Osteoblast (primary cell): ENCODE measurements at regions not wholly inside any gene's neighbourhood (a gene's known extent, or its start where the extent isn't known, plus 50 kb on each side); places are given as distances from the start of the nearest gene placed in this dataset.

ENCODE experiments used
- DNase-seq: peaks from one replicate; pipeline ENCODE4 v3.0.0; 2011; ENCODE audit warnings: low spot score, mixed read lengths; ENCODE audit not compliant: insufficient read length; ENCODE audit errors: missing footprints
- H2AFZ ChIP-seq: 2 replicates; pipeline ENCODE4 v1.6.0; 2011; ENCODE audit warnings: mild to moderate bottlenecking, low read length
- H3K27ac ChIP-seq: 2 replicates; pipeline ENCODE4 v1.5.1; 2011; ENCODE audit warnings: mild to moderate bottlenecking, low read depth, low read length, moderate library complexity
- H3K27me3 ChIP-seq: 2 replicates; pipeline ENCODE4 v1.6.0; 2012; ENCODE audit warnings: mild to moderate bottlenecking, control low read depth, inconsistent platforms, low read length, moderate library complexity; ENCODE audit not compliant: insufficient read depth
- H3K36me3 ChIP-seq: 2 replicates; pipeline ENCODE4 v1.5.1; 2011; ENCODE audit warnings: mild to moderate bottlenecking, low read length, control low read depth, moderate library complexity; ENCODE audit not compliant: insufficient read depth
- H3K4me1 ChIP-seq: 2 replicates; pipeline ENCODE4 v1.5.1; 2011; ENCODE audit warnings: mild to moderate bottlenecking, low read length, control low read depth, moderate library complexity; ENCODE audit not compliant: insufficient read depth
- H3K4me2 ChIP-seq: 2 replicates; pipeline ENCODE4 v1.6.0; 2011; ENCODE audit warnings: mild to moderate bottlenecking, low read length; ENCODE audit not compliant: insufficient read depth
- H3K4me3 ChIP-seq: fragments of 200-600 bp; sonication (generic); 3 replicates; pipeline ENCODE4 v1.5.1; 2012; ENCODE audit warnings: mild to moderate bottlenecking, low read length, inconsistent platforms; ENCODE audit not compliant: insufficient read depth
- H3K79me2 ChIP-seq: 2 replicates; pipeline ENCODE4 v1.6.0; 2012; ENCODE audit warnings: mild to moderate bottlenecking, low read length, control low read depth, inconsistent platforms; ENCODE audit not compliant: insufficient read depth
- H3K9me3 ChIP-seq: 2 replicates; pipeline ENCODE4 v1.5.1; 2011; ENCODE audit warnings: low read depth, low read length, control low read depth
- H4K20me1 ChIP-seq: 2 replicates; pipeline ENCODE4 v1.6.0; 2012; ENCODE audit warnings: mild to moderate bottlenecking, low read length, control low read depth; ENCODE audit not compliant: insufficient read depth
- TF ChIP-seq, protein P1 (sequence below): IDR thresholded peaks from 2 replicates; pipeline ENCODE4 v1.5.1; 2011; ENCODE audit warnings: mild to moderate bottlenecking, low read depth, low read length, moderate library complexity; ENCODE audit errors: extremely low read depth

DNA sequence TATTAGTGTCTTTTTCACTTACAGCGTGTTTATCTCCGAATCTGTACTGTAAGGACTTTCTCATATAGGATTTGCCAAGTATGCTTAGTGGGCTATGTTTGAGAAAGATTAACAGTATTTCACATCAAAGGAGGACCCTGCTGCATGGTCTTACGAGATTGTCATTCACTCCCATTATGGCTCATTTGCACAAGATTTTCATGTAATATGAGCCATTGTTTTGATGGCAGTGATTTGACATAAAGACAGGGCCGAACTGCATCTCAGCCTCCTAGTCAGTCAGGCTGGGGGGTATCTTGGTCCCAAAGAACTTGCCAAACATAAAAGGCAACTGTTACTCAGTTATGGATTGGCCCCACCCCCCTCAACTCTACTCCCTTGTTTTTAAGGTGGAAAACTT lies 205.9 kb downstream of the ZIC1 start:
- no peaks in the 10 kb centered on the region for H3K36me3 ChIP-seq
- no peak overlapping the region for H3K4me3 ChIP-seq
- H3K27ac ChIP-seq = no peak overlapping the region
- no peaks in the 10 kb centered on the region for H3K79me2 ChIP-seq
- H3K4me2 ChIP-seq = no peak overlapping the region
- H3K4me1 ChIP-seq = peaks cover 3% of the 10 kb centered on the region
- TF ChIP-seq, protein P1, sequence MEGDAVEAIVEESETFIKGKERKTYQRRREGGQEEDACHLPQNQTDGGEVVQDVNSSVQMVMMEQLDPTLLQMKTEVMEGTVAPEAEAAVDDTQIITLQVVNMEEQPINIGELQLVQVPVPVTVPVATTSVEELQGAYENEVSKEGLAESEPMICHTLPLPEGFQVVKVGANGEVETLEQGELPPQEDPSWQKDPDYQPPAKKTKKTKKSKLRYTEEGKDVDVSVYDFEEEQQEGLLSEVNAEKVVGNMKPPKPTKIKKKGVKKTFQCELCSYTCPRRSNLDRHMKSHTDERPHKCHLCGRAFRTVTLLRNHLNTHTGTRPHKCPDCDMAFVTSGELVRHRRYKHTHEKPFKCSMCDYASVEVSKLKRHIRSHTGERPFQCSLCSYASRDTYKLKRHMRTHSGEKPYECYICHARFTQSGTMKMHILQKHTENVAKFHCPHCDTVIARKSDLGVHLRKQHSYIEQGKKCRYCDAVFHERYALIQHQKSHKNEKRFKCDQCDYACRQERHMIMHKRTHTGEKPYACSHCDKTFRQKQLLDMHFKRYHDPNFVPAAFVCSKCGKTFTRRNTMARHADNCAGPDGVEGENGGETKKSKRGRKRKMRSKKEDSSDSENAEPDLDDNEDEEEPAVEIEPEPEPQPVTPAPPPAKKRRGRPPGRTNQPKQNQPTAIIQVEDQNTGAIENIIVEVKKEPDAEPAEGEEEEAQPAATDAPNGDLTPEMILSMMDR = no peak
- H3K27me3 ChIP-seq = no peaks in the 10 kb centered on the region
- H4K20me1 ChIP-seq = no peaks in the 10 kb centered on the region
- DNase-seq = no peak
- no peak overlapping the region for H2AFZ ChIP-seq
- no peaks in the 10 kb centered on the region for H3K9me3 ChIP-seq

DNA sequence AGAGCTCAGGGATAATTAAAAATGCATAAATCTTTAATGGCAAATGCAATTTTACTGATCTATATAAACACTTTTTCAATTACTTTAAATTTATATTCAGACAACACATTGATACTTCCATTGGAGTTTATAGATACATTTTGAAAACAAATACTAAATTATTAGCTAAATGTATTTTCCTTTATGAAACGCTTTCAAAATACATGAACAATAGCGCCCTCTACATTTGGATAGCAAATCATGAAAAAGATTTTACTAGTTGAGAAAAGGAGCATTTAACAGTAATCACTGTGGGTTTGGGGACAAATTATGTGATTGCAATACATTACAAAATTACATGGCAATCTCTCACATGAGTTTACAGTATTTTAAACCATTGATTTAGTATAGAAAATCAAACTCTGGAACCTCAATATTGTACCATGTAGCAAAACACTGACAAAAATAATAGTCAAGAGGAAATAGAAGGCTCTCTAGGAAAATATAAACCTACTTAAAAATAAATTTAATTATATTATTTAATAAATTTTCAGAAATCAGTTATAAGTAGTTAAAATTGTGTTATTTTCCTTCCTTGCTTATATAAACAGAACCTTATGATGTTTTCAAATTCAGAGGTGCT lies 207.9 kb downstream of the ZIC1 start:
- peaks cover 3% of the 10 kb centered on the region for H3K4me1 ChIP-seq
- DNase-seq = no peak
- H3K36me3 ChIP-seq = no peaks in the 10 kb centered on the region
- no peaks in the 10 kb centered on the region for H3K79me2 ChIP-seq
- no peaks in the 10 kb centered on the region for H4K20me1 ChIP-seq
- no peak overlapping the region for H2AFZ ChIP-seq
- H3K4me3 ChIP-seq = no peak overlapping the region
- H3K27me3 ChIP-seq = no peaks in the 10 kb centered on the region
- TF ChIP-seq, protein P1 = peak; percentile 67
- H3K9me3 ChIP-seq = no peaks in the 10 kb centered on the region
- no peak overlapping the region for H3K27ac ChIP-seq
- no peak overlapping the region for H3K4me2 ChIP-seq

DNA sequence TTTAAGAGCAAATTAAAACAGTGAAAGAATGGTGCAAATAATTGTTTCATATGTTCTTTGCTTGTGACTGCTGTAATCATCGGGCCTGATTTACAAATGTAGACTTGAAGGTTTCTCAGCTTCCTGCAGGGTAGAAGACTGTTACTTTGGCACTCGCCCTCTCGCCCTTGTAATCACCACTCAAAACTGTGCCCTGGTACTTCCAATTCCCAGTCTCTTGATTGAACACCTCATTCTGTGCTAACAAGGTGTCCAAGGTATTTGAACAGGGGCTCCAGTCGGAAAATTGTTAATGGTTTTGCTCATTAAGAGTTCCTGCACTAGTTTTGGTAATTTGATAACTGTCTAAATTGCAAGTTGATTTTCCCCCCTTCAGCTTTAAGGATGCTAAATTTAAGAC lies 209.5 kb downstream of the ZIC1 start:
- Histone ChIP-seq H3K4me3 (no peak overlapping the region), H3K79me2 (no peaks in the 10 kb centered on the region), H3K27me3 (no peaks in the 10 kb centered on the region), H3K9me3 (no peaks in the 10 kb centered on the region), H2AFZ (no peak overlapping the region), H3K4me2 (no peak overlapping the region), H3K36me3 (no peaks in the 10 kb centered on the region), H3K4me1 (peaks cover 3% of the 10 kb centered on the region), H4K20me1 (no peaks in the 10 kb centered on the region), H3K27ac (no peak overlapping the region)
- no peak for DNase-seq
- TF ChIP-seq, protein P1 = no peak

DNA sequence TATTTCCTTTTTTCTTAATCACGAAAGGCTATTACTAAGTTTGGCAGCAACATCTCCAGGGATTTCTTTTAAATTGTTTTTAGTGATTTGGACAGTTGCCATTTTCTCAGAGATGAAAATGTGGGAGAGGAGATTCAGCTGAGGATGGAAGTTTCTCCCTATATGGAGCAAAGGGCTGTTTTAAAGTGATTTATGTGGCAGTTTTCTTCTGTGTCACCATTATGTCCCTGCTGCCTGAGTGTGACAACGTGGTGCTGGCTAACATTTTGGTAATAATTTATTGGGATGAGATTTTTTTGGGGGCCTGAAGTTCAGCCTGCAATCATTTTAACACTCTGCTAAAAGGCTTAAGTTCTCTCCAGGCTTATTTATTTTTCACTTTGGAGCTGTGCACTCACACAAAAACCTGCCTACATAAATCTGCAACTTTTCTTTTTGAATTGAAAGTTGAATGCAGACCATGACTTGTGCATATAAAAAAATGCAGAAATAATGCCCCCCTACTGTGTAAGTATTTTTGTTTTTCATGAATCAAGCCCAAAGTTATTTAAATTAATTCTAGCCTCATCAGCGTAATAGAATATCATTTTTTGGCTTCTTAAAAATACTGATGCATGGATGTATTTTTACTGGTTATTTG lies 210.9 kb downstream of the ZIC1 start:
- Histone ChIP-seq H3K27me3 (no peaks in the 10 kb centered on the region), H3K4me3 (no peak overlapping the region), H3K4me1 (peaks cover 3% of the 10 kb centered on the region), H3K9me3 (no peaks in the 10 kb centered on the region), H2AFZ (no peak overlapping the region), H3K27ac (no peak overlapping the region), H3K4me2 (no peak overlapping the region), H4K20me1 (no peaks in the 10 kb centered on the region), H3K79me2 (no peaks in the 10 kb centered on the region), H3K36me3 (no peaks in the 10 kb centered on the region)
- no peak for DNase-seq
- TF ChIP-seq, protein P1 = no peak
